ENCODE measurements at regions not wholly inside any gene's neighbourhood (a gene's known extent, or its start where the extent isn't known, plus 50 kb on each side); places are given as distances from the start of the nearest gene placed in this dataset.
"Not testable (repeated sequence)": the region's sequence is repeated elsewhere in the genome, so short reads cannot be mapped to it uniquely, and the experiment has no call there.

DNA sequence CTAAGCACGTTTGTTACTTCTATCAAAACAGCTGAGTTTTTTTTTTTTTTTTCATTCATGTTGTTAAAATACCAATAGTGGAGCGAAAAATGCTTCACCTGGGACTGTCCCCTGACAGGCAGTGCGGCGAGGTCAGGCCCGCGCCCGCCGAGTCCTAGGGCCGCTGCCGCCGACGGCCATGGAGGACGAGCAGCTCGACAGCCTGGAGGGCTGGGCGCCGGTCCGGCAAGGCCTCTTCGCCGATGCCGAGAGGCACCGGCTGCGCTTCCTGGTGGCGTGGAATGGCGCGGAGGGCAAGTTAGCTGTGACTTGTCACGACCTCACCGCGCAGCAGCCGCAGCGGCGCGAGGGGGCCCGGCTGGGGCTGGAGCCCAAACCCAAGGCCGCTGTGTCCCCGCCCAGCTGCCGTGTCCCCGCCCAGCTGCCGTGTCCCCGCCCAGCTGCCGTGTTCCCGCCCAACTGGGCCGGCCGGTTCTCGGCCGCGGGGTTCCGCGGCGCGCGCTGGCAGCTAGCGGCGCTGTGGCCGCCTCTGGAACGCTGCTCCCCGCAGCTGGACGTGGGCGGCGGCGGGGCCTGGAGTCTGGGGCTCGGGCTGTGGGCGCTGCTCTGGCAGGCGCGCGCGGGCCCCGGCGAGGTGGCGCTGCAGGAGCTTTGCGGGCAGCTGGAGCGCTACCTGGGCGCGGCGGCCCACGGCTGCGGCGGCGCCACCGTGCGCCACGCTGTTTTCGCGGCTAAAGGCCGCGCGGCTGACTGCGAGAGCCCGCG lies 56.7 kb upstream of the GOLGA8R start:
- DNase-seq, result peak; percentile 60

DNA sequence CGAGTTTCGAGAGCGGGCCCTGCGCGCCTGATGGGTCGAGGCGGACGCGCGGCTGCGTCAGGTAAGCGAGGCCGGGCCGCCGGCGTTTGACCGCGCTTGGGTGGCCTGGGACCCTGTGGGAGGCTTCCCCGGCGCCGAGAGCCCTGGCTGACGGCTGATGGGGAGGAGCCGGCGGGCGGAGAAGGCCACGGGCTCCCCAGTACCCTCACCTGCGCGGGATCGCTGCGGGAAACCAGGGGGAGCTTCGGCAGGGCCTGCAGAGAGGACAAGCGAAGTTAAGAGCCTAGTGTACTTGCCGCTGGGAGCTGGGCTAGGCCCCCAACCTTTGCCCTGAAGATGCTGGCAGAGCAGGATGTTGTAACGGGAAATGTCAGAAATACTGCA lies 57.3 kb upstream of the GOLGA8R start:
- not testable (repeated sequence) for DNase-seq

DNA sequence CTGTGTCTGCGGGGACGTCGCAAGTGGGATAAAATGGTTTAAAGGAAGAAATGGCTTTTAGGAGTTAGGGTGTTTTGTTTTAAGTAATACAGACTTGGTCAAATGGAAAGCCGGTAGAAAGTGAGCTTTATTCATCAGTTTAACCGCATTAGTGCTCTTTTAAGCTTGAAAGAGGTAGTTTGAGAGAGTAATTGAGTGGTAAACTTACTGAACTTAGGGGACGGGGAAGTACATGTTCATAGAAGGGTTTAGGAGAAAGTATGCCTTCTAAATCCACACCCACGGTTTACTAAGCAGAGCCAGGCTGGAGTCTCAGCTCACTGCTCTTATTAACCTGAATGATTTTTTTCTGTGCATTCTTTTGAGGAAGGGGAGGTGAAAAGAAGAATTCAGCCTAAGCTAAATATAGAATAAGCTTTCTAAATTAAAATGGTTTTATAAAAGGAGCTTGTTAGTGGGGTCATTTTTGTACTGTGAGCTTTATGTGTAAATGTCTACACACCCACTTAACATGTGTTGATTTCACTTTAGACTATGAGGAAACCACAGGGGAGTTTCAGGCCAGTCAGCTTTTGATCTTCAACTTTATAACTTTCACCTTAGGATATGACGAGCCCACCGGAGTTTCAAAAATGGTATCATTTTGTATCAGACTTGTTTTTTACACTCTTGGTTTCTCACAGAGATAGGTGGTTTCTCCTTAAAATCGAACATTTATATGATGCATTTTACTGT lies 57.9 kb upstream of the GOLGA8R start:
- DNase-seq, result not testable (repeated sequence)

DNA sequence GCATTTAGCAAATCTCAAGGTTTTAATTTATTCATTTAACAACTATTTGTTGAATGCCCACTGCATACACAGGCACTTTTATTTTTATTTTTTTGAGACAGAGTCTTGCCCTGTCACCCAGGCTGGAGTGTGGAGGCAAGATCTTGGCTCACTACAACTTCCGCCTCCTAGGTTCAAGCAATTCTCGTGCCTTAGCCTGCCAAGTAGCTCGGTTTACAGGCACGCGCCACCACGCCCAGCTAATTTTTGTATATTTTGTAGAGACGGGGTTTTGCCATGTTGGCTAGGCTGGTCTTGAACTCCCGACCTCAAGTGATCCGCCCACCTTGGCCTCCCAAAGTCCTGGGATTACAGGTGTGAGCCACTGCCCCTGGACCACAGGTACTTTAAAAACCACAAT lies 67.0 kb upstream of the GOLGA8Q start:
- not testable (repeated sequence) for DNase-seq

DNA sequence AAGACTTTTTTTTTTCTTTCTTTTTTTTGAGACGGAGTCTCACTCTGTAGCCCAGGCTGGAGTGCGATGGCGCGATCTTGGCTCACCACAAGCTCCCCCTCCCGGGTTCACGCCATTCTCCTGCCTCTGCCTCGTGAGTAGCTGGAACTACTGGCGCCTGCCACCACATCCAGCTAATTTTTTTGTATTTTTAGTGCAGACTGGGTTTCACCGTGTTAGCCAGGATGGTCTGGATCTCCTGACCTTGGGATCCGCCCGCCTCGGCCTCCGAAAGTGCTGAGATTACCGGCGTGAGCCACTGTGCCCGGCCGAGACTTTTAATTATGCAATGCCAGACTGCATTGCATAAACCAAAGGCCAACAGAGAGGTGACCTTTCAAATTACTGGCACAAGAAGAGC lies 62.6 kb upstream of the GOLGA8Q start:
- not testable (repeated sequence) for DNase-seq

DNA sequence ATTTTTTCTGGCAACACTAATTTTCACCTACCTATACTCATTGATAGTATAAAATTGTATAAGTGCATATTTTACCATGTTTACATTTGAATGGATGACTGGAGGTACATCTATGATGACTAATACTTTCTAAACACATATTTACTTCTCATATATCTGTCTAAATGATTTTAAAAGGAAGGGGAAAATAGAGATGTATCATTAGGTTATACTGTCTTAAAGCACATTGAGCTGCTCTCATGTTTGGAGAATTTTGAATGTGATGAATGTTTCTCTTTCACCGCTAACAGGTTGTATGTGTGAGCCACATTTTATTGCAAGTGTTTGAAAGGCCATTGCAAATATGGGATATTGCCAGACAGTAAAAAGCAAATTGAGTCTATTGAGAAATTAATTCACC lies 61.5 kb upstream of the GOLGA8Q start:
- not testable (repeated sequence) for DNase-seq

DNA sequence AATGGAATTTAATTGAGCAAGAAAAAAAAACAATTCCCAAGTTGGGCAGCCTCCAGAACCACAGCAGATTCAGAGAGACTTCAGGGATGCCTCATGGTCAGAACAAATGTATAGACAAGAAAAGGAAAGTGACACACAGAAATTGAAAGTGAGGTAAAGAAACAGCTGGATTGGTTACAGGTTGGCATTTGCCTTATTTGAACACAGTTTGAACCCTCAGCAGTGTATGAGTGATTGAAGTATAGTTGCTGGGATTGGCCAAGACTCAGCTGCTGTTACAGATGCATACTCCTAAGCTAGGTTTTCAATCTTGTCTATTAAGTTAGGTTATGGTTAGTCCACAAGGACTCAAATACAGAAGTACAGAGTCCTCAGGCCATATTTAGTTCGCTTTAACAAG lies 57.9 kb upstream of the GOLGA8Q start:
- not testable (repeated sequence) for DNase-seq

DNA sequence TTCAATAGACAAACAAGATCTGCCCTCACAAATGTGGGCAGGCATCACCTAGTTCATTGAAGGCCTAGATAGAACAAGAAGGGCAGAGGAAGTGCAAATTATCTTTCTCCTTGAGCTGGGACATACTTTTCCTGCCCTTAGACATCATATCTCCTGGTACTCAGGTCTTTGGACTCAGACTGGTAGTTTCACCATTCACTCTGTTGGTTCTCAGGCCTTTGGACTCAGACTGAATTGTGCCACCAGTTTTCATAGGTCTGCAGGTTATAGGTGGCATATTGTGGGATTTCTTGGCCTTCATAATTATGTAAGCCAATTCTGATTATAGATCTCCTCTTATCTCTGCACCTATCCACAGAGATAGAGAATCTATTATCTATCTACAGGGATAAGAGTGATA lies 54.6 kb upstream of the GOLGA8Q start:
- DNase-seq, result not testable (repeated sequence)

DNA sequence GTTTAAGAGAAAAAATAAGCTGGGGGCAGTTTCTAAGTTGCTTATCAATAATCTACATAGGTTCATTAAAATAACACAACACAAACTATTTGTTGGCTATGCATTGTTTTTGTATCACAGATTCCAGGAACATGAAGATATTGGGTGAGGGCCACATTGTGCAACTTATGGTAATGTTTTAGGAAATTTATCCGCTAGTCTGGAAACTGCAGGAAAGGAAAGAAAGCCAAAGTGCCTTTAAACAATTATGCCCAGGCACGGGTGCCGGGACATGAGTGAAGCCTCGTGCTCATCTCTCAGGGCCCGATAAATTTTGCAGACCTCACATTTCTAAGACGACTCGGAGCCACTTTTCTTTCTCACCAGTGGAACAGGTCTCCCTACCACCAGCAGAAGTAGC lies 52.6 kb upstream of the GOLGA8Q start:
- DNase-seq, result not testable (repeated sequence)

DNA sequence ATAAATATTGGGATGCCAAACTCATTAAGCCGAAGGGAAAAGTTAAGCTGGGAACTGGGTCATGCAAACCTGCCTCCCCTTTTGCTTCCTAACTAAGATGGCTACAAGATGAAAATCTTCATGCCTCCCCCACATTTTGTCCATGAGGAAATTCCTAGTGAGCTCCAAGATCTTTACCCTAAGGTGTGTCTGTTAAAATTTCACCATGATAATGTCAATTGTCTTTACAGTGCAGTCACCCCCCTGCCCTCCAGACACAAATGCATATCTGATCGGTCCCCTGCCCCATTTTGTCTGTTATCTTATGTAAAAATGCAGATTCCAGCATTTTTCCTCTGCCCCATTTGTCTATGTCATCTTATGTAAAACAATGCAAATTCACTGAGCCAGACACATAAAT lies 51.3 kb upstream of the GOLGA8Q start:
- DNase-seq, result not testable (repeated sequence)

Measured in CD4-positive, alpha-beta T cell treated with Interleukin-17A for 1 hour (primary cell).